Neural progenitor cell (in vitro differentiated cells): ENCODE measurements at regions not wholly inside any gene's neighbourhood (a gene's known extent, or its start where the extent isn't known, plus 50 kb on each side); places are given as distances from the start of the nearest gene placed in this dataset.

ENCODE experiments used
- EZH2 ChIP-seq: fragments of 200-600 bp; sonication (generic); IDR thresholded peaks from 2 replicates; pipeline ENCODE4 v1.6.1; 2017; ENCODE audit warnings: antibody characterized with exemption, mild to moderate bottlenecking, moderate library complexity
- TF ChIP-seq, protein P1 (sequence below): fragments of 200-600 bp; sonication (generic); IDR thresholded peaks from 2 replicates; pipeline ENCODE4 v1.5.1; 2017; ENCODE audit warnings: antibody characterized with exemption, mild to moderate bottlenecking

GRCh38 chr5:60437308-60437707, 262.7 kb downstream of the DEPDC1B start:
- TF ChIP-seq, protein P1, sequence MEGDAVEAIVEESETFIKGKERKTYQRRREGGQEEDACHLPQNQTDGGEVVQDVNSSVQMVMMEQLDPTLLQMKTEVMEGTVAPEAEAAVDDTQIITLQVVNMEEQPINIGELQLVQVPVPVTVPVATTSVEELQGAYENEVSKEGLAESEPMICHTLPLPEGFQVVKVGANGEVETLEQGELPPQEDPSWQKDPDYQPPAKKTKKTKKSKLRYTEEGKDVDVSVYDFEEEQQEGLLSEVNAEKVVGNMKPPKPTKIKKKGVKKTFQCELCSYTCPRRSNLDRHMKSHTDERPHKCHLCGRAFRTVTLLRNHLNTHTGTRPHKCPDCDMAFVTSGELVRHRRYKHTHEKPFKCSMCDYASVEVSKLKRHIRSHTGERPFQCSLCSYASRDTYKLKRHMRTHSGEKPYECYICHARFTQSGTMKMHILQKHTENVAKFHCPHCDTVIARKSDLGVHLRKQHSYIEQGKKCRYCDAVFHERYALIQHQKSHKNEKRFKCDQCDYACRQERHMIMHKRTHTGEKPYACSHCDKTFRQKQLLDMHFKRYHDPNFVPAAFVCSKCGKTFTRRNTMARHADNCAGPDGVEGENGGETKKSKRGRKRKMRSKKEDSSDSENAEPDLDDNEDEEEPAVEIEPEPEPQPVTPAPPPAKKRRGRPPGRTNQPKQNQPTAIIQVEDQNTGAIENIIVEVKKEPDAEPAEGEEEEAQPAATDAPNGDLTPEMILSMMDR, result no peak
- TF ChIP-seq EZH2, result no peak
